Fibroblast of gingiva (primary cell): ENCODE measurements at regions not wholly inside any gene's neighbourhood (a gene's known extent, or its start where the extent isn't known, plus 50 kb on each side); places are given as distances from the start of the nearest gene placed in this dataset.

Source experiments
- DNase-seq: peaks from one replicate; pipeline ENCODE4 v3.0.0-alpha.2; 2011; ENCODE audit warnings: low read depth

DNA sequence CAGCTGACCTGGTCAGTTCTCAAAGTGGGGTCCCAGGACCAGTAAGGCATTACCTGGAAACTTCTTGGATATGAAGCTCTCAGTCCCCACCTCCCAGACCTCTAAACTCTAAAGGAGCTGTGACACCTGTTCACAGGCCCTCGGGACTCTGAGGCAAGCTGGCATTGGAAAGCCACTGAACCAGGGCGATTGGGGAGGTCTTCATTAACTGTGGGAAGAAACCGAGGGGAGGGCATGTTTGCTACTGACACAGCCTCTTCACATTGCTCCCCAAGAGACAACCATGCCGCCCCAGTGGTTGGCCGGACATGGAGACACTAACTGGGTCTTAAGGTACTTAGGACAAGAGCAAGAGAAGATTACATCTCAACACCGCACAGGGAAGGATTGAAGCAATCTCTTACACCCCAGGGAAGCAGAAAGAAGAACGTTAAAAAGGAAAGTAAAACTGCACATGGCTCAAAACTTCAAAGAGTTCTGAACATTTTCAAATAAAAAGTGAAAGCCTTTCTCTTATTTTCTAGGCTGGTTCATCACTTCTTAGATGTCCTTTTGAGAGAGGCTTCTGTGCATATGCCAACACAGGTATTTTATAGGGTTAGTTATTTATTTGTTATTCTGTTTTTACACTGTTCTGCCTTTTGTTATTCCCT, 210.0 kb upstream of the CST7 start:
- DNase-seq, result no peak

DNA sequence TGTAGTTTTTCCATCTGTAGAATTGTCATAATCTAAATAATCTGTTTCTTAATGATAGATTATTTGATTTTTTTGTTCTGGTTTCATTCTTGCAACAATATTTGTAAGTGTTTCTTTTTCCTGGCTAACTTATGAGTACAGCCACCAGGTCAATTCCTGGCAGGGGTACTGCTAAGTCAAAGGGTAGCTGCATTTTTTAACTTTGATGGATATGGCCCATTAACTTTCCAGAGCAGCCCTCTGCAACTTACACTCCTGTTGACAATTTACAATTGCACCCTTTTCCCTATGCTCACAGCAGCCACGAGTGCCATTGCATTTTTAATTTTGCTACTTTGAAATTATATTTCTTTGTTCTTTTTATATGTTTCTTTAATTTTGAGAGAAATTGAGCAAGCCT, 209.3 kb upstream of the CST7 start:
- DNase-seq, result no peak

DNA sequence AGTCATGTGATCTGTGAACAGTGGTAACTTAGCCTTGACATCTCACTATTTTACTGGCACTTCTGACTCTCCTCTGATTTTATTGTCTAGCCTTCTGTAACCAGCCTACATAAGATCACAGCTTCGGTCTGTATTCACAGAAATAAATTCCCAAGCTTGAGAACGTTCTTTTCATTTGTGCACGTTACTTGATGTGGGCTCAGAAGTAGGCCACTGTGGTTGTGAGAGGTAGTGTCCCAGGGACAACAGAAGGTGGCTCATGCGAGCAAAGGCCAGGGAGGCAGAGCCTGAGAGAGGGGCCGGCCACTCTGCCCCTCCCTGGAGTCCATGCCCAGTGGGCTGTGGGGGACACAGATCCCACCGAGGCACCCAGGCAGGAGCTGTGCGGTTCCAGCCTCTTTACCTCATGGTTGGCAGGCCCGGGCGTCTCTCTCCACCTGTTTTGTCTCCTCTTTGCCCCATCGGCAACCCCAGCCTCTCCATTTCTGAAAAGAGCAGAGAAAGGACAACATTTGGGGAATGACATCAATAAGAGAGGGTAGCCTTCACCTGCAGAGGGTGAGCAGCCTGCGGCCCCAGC, 207.5 kb upstream of the CST7 start:
- no peak for DNase-seq

DNA sequence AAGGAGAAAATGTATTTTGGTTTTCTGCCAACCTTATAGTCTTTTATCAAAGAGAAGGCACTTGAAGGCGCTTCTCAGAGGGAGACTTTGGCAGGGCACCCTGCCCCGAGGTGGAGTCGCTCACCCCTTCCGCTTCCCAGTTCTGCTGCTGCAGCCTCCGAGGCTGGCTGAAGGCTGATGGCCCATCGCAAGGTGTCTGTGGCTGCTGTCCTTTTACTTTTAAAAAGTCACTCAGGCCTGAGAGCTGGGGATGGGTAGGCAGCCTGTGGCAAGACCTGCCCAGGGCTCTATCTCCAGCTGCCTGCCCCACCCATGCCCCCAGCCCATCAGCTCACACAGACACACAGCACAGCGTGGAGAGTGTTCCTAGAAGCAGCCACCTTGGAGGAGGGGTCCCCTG, 206.6 kb upstream of the CST7 start:
- DNase-seq, result no peak

DNA sequence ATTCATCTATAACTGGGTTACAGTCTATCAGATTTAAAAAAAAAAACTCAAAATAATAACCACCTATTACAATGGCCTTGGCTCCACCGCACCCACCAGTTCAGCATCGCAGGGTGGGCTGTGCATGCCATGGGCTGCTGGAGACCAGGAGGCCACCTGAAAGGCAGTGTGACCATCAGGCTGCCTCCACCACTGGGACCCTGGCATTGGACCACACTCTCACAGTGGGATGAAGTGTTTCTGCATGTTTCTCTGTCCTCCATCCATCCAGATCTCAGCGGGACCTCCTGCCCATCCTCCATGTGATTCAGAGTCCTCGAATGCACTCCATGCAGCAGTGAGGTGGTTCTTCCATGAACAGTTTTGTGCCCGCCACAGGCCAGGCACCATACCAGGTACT, 206.1 kb upstream of the CST7 start:
- DNase-seq, result no peak

DNA sequence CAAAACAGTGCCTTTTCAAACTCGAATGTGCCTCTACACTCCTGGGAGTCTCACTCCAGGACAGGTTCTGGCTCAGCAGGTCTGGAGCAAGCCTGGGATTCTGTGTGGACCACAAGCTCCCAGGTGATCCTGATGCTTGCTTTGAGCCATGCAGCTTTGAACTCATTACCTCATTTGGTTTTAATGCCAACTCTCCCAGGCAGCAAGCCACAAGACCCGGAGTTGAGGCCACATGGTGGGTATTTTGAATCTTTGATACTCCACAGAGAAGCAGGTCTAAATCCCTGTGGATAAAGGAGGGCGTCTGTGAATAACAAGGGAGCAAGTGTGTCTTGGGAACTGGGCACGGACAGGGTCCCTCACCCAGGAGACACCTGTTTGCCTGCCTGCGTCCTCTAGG, 205.4 kb upstream of the CST7 start:
- no peak for DNase-seq

DNA sequence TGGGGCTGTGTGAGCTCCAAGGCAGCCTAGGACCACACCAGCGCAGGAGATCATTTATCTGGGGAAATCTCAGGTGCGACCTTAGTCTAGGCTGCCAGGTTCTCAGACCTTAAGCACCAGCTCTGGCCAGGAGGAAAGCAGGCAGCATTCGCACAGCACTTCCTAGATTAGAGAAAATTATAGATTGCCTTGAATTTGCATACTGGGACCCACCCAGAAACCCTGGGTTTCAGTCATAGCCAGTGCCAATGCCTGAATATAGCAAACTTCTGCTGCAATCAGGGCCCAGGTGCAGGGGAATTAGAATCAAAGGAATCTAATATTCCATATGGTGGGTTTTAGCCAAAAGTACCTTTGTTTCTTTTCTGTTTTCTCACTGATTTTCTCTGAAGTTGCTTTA, 204.3 kb upstream of the CST7 start:
- DNase-seq, result no peak

DNA sequence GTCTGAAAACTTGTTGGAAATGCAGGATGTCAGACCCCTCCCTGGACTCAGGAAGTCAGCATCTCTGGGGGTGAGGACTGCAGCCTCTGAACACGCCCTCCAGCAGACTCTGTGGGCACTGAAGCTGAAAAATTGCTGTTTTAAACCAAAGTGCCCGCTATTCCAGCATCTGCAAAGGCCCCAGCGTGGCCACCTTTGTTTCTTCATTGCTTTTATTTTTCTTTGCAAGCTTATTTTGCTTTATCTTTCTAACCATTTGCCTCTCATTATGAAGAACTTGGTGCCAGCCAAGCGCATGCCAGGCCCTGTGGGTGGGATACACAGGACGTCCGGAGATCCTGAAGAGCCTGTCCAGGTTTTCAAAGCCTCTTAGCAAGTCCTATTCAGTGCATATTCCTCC, 203.9 kb upstream of the CST7 start:
- DNase-seq, result no peak

DNA sequence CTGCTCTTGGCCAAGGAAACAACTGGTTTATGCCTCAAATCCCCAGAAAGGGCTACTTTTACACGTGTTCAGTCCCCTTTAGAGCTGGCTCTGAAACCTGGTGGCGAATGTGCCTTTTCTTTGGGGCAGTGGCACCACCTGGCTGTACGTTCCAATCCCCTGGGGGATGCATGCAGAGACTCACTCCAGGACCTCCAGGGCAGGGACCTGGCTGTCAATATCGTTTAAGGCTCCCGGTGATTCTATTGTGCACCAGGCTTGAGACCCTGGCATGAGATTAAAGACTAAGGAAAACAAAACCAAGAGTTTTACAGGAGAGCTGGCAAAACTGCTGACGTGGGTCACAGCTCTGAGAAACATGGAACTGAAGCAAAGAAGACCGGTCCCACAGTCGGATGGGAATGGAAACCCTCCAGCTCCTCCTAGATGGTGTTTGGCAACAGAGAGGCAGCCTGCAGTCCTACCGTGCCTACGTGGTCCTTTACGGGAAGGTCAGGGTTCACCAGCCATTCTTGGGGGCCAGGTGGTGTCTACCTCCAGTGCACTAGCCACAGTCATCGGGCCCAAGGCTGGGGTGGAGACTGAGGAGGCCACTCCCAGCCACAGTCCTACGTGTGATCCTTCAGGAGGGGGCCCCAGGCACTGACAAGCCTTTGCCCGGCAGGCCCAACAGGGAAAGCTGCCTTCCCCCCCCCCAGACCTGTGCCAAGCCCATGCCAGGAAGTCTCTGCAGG, 203.3 kb upstream of the CST7 start:
- DNase-seq, result no peak

DNA sequence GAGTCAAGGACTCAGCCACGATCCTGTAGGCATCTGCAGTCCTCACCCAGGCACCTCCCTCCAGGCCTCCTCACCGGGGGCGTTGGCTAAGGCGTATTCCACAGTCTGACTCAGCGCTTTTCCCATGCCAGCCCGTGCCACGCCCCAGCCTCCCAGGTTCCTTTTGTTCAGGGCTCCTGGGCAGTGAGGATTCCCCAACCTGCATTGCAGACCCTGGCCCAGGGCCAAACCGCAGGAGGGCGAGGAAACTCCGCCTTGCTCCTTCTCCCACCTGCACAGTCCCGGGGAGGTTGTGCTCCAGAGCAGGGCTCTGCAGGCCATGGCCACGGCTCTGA, 202.8 kb upstream of the CST7 start:
- no peak for DNase-seq

DNA sequence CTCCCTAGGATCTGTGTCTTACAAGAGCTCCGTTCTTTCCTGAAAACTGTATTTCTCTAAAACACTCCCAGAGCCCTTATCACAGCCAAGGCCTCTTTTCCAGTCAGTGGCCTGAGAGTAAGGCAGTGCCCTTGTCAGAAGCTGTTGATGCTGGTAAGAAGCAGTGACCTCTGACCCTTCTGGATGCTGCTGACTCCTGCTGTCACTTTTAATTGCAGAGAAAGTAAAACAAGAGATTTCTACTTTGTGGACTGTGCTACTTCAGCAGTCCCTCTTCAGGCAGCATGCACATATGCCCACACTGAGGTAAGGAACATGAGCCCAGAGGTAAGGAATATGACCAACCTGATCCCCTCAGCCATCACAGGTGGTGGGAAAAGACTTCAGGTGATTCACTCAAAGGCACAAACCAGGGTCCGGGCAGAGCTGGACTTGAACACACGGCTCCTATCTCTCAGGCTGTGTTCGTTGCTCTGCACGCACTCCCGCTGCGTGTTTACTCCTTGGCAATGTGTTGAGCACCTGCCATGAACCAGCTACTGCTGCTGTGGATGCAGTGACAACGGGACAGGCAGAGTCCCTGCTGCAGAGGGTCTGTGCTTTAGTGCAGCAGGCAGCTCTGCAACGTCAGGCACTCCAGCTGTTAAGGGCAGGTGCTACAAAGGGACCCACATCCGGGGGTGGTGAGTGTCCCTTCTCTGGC, 201.9 kb upstream of the CST7 start:
- DNase-seq, result no peak

DNA sequence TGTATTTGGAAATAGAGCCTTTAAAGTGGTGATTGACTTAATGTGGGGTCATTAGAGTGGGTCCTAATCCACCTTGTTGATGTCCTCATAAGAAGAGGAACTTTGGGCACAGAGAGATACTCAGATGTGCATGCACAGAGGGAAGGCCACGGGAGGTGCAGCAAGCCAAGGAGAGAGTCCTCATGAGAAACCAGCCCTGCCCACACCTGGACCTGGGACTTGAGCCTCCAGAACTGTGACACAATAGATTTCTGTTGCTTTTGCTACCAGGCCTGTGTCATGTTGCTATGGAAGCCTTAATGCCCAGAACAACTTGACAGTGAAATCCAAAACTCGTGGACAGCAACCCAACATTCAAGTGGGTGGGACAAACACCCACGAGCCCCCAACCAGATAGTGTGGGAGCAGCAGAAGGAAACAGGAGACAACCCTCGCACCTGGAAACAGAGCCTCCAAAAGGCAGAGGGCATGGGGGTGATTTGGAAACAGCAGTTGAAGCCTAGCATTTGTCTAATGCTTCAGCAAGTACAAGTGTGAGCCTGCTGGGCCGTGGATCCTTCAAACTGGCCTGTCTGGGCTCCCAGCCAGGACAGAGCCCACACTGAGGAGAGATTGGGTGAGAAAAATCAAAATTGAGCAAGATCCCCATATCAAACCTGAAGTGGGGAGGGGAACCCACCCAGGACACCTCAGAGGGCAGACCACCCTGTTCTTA, 201.0 kb upstream of the CST7 start:
- DNase-seq, result no peak

DNA sequence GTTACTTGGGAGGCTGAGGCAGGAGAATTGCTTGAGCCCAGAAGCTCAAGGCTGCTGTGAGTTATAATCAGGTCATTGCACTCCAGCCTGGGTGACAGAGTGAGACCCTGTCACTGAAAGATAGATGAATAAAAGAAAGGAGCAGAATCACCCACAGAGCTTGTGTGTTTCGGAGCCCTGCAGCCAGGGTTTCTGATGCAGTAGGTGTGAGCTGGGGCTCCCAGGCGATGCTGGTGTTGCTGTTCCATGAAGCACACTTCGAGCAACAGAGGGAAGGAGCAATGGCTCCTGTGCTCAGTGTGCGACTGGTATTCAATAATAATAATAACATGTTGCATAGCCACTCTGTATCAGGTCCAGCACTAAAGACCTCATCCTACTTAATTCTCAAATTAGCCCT, 197.5 kb upstream of the CST7 start:
- DNase-seq, result no peak

DNA sequence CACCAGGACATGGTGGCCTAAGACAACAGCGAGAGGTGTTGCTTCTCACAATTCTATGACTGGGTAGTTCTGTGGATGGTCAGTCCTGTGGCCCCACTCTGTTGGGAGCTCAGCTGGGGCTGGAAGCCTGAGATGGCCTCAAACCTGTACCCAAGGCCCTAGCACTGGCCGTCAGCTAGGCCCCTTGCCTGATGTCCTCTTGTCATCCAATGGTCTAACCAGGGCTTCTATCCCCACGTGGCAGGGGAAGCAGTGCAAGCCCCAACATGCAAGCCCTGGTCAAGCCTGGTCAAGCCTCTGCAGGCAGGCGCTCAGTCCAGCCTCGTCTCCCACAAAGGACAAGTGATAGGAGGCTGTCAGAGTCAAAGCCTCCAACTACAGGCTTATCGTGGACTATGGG, 196.5 kb upstream of the CST7 start:
- no peak for DNase-seq

DNA sequence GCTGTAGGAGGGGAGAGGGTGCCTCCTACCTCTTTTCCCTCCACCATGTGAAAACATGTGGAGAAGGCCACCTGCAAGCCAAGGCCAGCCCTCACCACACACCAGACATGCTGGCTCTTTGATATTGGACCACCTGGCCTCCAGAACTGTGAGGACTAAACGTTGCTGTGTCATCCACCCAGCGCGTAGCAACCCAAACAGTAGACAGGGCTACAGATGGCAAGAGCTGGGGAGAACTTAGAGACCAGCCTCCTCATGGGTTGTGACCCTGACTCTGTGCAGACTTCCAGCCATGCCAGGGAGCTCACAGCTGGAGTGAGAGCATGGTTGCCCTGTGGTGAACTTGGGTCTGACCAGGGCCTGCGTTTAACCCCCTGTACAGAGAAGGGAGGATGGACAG, 195.9 kb upstream of the CST7 start:
- no peak for DNase-seq

DNA sequence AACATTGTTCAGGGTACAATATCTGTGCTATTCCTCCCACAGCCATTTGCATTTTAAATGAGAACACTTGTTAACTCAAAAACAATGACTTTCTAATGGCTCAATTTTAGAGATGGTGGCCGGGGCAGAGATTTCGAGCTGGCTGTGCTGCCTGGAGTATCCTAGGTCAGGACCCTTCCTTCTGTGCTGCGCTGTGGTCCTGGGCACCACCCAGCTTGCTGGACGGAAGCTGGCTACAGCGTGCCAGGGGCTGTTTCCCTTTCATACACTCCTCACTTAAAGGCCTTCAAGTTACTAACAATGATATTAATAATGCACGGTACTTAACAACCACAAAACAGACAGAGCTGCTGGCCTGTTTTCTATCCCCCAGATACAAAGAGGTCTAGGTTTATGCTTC, 194.4 kb upstream of the CST7 start:
- DNase-seq, result no peak

DNA sequence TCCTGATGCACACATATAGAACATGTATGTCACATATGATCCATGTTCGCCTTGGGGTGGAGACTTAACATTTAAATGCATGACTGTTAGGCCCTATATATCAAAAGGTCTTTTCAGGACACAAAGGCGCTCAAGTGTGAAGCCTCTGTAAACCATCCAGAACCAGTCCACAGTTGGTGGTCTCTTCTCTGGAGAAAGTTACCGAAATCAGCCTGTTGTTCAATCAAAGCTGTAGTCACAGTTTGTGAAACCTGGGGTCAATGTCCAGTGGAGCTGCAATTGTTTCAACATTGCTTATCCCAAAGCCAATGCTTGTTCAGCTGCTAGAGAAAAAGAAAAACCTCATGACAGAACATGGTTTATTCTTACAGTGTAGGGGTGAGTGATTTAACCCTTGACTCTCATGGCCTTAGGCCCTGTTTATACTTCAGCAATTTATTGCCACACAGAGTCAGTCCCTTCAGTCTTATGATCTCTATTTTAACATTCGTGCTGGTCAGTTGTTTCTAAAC, 193.6 kb upstream of the CST7 start:
- DNase-seq, result no peak

DNA sequence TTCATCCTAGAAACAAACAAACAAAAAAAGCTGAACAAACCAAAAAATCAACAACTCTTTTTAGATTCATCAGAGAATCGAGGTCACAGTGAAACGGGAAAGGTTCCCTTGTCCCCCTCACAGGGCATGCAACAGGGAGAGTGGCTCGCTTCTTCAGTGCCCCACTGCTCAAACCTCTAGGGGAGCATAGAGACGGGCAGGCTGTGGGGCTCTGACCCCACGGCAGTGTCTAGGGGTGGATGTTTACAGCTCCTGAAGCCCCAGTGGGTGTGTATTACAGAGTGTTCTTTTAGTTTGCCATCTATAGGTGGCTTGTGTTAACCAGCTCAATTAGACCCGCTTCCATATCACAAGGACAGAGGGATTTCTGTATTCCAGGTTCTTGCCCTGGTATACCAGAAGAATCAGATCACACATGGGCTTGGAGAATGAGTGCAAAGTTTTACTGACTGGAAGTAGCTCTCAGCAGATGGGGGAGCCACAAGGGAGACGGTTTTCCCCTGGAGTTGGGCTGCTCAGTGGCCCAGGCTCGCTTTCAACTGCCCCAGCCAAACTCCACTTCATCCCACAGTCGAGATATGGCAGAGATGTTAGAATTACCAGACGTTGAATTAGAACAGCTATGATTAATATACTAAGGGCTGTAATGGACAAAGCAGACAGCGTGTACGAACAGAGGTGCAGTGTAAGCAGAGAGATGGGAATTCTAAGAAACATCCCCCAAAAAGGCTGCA, 192.6 kb upstream of the CST7 start:
- DNase-seq, result no peak

DNA sequence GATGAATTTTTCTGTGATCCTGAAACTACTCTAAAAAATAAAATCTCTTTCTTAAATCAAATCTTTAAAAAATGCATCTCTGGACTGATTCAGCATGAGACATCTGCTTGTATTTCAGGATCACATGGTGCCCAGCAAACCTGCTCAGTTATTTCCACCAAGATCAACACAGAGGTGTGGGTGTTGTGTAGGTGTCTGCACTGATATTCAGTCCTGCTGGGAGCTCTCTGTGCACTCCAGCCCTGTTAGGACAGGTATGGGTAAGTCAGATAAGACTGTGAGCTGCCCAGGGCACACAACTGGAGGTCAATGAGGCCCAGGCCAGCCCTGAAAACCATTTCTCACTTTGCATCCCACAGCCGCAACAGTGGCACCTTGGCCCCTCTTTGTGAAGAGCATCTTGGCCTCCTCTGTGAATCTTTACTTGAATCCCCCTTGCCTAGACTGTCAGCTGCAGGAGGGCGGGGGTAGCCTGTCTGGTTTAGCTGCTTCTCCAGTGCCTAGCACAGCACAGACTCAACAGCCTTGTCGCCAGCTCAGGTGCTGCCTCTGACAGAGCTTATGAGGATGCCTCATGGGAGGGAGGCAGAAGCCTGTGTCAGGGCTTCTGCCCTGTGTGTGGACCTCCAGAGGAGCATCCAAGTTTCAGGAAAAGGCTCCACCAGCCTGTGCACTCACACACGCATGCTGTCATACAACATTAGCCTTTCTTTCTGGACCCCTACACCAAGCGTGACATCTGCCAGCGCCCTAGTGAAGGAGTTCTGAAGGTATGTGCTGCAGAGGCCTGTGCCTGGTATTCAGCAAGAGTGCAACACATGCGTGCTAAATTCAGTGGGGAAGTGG, 187.6 kb upstream of the CST7 start:
- no peak for DNase-seq

DNA sequence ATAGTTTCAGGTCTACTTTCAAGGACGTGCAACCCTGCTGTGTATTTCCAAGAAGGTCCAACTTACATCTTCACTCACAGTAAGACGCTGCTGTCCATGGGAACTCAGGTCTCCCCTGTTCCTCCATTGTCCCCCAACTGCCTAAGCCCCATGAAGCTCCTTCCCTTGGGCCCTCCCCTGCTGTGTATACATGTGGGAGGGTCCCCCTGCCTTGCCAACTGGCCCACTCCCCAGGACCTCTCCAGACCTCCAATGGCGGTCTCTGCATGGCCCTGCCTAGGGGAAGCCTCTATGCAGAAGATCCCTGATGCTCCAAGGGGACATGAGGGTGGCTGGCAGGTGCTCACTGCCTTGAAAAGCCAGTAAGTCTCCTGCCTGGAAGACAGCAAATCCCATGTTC, 186.7 kb upstream of the CST7 start:
- DNase-seq, result no peak
